IMR-90 (cell line): ENCODE measurements at regions not wholly inside any gene's neighbourhood (a gene's known extent, or its start where the extent isn't known, plus 50 kb on each side); places are given as distances from the start of the nearest gene placed in this dataset.
A peak's percentile ranks its signal among the peaks of the same experiment; 100 is the strongest.

ENCODE experiments used
- CEBPB ChIP-seq: IDR thresholded peaks from 2 replicates; pipeline ENCODE4 v1.6.1; 2012; ENCODE audit warnings: low read depth, low read length, improper control_type of control experiment
- CHD1 ChIP-seq: IDR thresholded peaks from 2 replicates; pipeline ENCODE4 v1.6.1; 2012; ENCODE audit warnings: low read depth, low read length, improper control_type of control experiment
- CTCF ChIP-seq: conservative IDR thresholded peaks from 2 replicates; pipeline ENCODE4 v1.5.1; 2012; ENCODE audit warnings: mild to moderate bottlenecking, low read depth, low read length, improper control_type of control experiment
- ELK1 ChIP-seq: fragments of 150-350 bp; IDR thresholded peaks from 2 replicates; pipeline ENCODE4 v1.6.1; 2016; ENCODE audit warnings: low read depth, mild to moderate bottlenecking, low read length, moderate library complexity, borderline replicate concordance
- MXI1 ChIP-seq: IDR thresholded peaks from 2 replicates; pipeline ENCODE4 v1.6.1; 2012; ENCODE audit warnings: low read depth, mild to moderate bottlenecking, low read length, moderate library complexity, borderline replicate concordance
- POLR2A ChIP-seq: IDR thresholded peaks from 2 replicates; pipeline ENCODE4 v1.6.1; 2012; ENCODE audit warnings: mild to moderate bottlenecking, low read depth, low read length
- RAD21 ChIP-seq: IDR thresholded peaks from 2 replicates; pipeline ENCODE4 v1.6.1; 2012; ENCODE audit warnings: low read length, improper control_type of control experiment
- USF2 ChIP-seq: fragments of 150-350 bp; IDR thresholded peaks from 2 replicates; pipeline ENCODE4 v1.6.1; 2017; ENCODE audit warnings: mild to moderate bottlenecking, antibody characterized with exemption, low read length, low read depth

- TF ChIP-seq POLR2A (no peak), CTCF (0 out of 2 replicates have a peak, but pooled peaks have one; percentile 2), USF2 (no peak), ELK1 (no peak), CEBPB (no peak), CHD1 (no peak), RAD21 (no peak), MXI1 (no peak)
Observed at GRCh38 chr4:154686838-154687237, 57.0 kb upstream of the LRAT start.
